ENCODE measurements at regions not wholly inside any gene's neighbourhood (a gene's known extent, or its start where the extent isn't known, plus 50 kb on each side); places are given as distances from the start of the nearest gene placed in this dataset.
"Not testable (repeated sequence)": the region's sequence is repeated elsewhere in the genome, so short reads cannot be mapped to it uniquely, and the experiment has no call there.

DNA sequence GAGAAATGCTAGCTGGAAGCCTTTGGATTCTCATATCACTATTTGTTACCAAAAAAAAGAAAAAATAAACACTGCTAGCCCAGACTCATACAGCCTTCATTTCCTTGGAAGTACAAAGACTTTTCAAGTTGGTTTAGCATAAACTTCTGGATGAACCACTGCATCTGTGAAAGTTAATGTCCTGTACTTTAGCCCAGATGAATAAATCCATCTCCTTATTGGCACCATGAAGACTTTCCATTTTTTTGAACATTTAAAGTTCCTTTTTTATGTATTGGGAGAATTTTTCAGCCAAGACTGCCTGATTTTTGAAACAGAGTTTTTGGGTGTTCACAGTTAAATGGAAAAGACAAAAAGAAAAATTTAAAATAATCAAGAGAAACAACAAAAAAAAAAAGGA, 184.0 kb upstream of the C1orf87 start:
- no peaks in the 10 kb centered on the region for H3K9me3 ChIP-seq
- no peaks in the 10 kb centered on the region for H3K36me3 ChIP-seq
- ATAC-seq (no peak), FAIRE-seq (no peak), DNase-seq (no peak)
- no peak overlapping the region for H3K4me3 ChIP-seq
- TF ChIP-seq, protein P1, sequence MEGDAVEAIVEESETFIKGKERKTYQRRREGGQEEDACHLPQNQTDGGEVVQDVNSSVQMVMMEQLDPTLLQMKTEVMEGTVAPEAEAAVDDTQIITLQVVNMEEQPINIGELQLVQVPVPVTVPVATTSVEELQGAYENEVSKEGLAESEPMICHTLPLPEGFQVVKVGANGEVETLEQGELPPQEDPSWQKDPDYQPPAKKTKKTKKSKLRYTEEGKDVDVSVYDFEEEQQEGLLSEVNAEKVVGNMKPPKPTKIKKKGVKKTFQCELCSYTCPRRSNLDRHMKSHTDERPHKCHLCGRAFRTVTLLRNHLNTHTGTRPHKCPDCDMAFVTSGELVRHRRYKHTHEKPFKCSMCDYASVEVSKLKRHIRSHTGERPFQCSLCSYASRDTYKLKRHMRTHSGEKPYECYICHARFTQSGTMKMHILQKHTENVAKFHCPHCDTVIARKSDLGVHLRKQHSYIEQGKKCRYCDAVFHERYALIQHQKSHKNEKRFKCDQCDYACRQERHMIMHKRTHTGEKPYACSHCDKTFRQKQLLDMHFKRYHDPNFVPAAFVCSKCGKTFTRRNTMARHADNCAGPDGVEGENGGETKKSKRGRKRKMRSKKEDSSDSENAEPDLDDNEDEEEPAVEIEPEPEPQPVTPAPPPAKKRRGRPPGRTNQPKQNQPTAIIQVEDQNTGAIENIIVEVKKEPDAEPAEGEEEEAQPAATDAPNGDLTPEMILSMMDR (IDR thresholded peaks at IDR 0.05) = no peak
- no peaks in the 10 kb centered on the region for H3K27me3 ChIP-seq
- no peak overlapping the region for H3K27ac ChIP-seq
- intact Hi-C loops (cut with DNase I) = no loop called here
- no peaks in the 10 kb centered on the region for H3K4me1 ChIP-seq

DNA sequence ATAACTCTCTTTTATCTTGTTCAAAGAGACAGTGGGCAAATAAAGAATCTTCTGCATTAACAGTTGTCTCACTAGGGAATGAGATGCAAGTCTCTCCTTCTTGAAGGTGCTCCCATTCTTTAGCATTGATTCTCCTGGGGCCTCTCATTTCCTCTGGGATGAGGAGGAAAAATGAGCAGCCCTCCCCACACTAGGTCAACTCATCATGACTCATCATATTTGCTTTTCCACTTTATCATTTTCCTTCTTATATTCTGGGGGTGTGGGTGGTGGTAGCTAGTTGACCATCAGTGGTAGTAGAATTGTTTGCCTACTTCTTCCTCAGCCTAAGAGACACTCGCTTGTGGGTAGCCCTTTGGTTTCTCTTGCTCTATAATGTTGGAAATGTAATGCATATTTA, 182.0 kb upstream of the C1orf87 start:
- no peak for ATAC-seq
- H3K27ac ChIP-seq = no peak overlapping the region
- H3K27me3 ChIP-seq = no peaks in the 10 kb centered on the region
- no peaks in the 10 kb centered on the region for H3K4me1 ChIP-seq
- 80 to 91% methylated on average over 1 of the region's 1 CpG for WGBS, 2 donors
- H3K36me3 ChIP-seq = no peaks in the 10 kb centered on the region
- H3K9me3 ChIP-seq = no peaks in the 10 kb centered on the region
- FAIRE-seq = no peak
- no peak overlapping the region for H3K4me3 ChIP-seq
- TF ChIP-seq, protein P1 (IDR thresholded peaks at IDR 0.05) = no peak
- no peak for DNase-seq
- intact Hi-C loops (cut with DNase I) = no loop called here

DNA sequence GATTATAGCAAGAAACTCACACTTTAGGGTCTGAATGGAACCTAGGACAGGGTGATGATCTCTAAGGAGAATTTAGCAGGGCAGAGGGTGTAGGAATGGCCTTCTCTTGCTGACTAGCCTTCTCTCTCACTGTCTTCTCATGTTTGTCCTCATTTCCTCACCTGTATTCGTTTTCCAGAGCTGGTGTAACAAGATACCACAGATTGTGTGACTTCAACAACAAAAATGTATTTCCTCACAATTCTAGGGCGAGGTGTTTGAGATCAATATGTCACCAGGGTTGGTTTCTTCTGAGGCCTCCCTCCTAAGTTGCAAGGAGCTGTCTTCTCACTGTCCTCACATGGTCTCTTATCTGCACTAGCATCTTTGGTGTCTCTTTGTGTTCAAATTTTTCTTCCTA, 177.9 kb upstream of the C1orf87 start:
- Histone ChIP-seq H3K9me3 (no peaks in the 10 kb centered on the region), H3K36me3 (no peaks in the 10 kb centered on the region), H3K4me3 (no peak overlapping the region), H3K4me1 (no peaks in the 10 kb centered on the region), H3K27me3 (no peaks in the 10 kb centered on the region), H3K27ac (no peak overlapping the region)
- ATAC-seq = no peak
- FAIRE-seq = no peak
- TF ChIP-seq, protein P1 (IDR thresholded peaks at IDR 0.05) = no peak
- 56 to 63% methylated on average over 2 of the region's 2 CpGs for WGBS, 2 donors
- no peak for DNase-seq
- intact Hi-C loops (cut with DNase I) = no loop called here

DNA sequence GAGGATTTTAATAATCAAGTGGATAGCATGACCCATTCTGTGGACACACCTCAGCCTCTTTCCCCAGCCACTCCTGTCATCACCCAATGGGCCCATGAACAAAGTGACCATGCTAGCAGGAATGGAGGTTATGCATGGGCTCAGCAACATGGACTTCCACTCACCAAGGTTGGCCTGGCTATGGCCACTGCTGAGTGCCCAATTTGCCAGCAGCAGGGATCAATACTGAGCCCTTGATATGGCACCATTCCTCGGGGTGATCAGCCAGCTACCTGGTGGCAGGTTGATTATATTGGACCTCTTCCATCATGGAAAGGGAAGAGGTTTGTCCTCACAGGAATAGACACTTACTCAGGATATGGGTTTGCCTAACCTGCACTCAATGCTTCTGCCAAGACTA, 173.9 kb upstream of the C1orf87 start:
- 31 to 40% methylated on average over 1 of the region's 1 CpG for WGBS, 2 donors
- H3K4me3 ChIP-seq; H3K9me3 ChIP-seq; FAIRE-seq; intact Hi-C loops (cut with DNase I); DNase-seq; H3K36me3 ChIP-seq; H3K4me1 ChIP-seq; H3K27ac ChIP-seq; ATAC-seq; H3K27me3 ChIP-seq: not testable (repeated sequence)

DNA sequence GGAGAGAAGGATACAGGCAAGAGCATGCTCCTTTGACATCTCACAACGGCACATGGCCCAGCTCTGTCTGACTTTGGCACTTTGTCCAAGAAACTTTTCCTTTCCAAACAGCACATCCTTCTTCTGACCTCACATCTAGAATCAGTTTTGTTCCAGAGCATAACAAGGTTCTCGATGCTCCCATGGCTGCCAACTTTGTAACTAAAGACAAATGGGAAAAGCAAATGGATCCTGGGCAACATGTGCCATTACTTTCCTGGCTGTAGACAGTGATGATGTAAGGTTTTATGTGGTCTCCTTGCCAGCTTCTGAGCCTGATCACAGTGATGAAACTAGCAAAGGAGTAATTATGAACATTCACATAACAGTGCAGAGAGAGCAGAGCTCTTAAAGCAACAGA, 171.8 kb upstream of the C1orf87 start:
- Histone ChIP-seq H3K9me3 (no peaks in the 10 kb centered on the region), H3K36me3 (no peaks in the 10 kb centered on the region), H3K4me3 (no peak overlapping the region), H3K27ac (no peak overlapping the region), H3K27me3 (no peaks in the 10 kb centered on the region), H3K4me1 (no peaks in the 10 kb centered on the region)
- DNase-seq (no peak), ATAC-seq (no peak), FAIRE-seq (no peak)
- TF ChIP-seq, protein P1 (IDR thresholded peaks at IDR 0.05) = no peak
- WGBS, 2 donors = 62 to 75% methylated on average over 2 of the region's 2 CpGs
- intact Hi-C loops (cut with DNase I) = no loop called here

DNA sequence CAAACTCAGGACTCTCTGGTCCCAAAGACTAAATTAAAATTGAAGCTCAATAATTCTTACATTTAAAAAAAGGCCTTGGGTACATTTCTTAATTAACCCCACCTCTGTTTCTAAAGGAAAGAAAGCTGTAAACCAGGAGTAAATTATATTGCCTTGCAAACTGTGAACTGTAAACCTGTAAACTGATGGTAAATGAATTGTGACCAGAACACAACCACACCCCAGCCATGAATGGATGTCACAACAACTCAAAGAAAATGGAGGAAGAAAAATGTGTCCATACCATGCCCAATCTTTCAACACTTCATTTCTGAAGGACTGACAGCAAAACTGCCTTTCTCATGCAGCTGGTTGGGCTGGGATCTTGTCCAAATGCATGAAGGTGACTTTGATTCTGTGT, 171.3 kb upstream of the C1orf87 start:
- H3K27ac ChIP-seq = no peak overlapping the region
- ATAC-seq (no peak), FAIRE-seq (no peak), DNase-seq (no peak)
- no peak overlapping the region for H3K4me3 ChIP-seq
- no peaks in the 10 kb centered on the region for H3K4me1 ChIP-seq
- no peaks in the 10 kb centered on the region for H3K27me3 ChIP-seq
- TF ChIP-seq, protein P1 (IDR thresholded peaks at IDR 0.05) = no peak
- no peaks in the 10 kb centered on the region for H3K9me3 ChIP-seq
- intact Hi-C loops (cut with DNase I) = no loop called here
- no peaks in the 10 kb centered on the region for H3K36me3 ChIP-seq
